ENCODE measurements at regions not wholly inside any gene's neighbourhood (a gene's known extent, or its start where the extent isn't known, plus 50 kb on each side); places are given as distances from the start of the nearest gene placed in this dataset.

GRCh38 chrX:114087543-114087942, 496.3 kb upstream of the HTR2C start:
- TF ChIP-seq EP300 (IDR thresholded peaks at IDR 0.05; ENCODE audit: borderline replicate concordance in 1 of 2, low read depth in 2 of 2, low read length in 2 of 2), result no peak
- TF ChIP-seq ATF3 (IDR thresholded peaks at IDR 0.05; ENCODE audit: insufficient read depth, low read depth, low read length), result no peak
- TF ChIP-seq POLR2A (IDR thresholded peaks at IDR 0.05; ENCODE audit: control extremely low read depth in 1 of 2, low read depth in 2 of 2, low read length in 2 of 2), result no peak
- no peak for TF ChIP-seq E2F6 (IDR thresholded peaks at IDR 0.05)
- TF ChIP-seq CTCF (IDR thresholded peaks at IDR 0.05; ENCODE audit: control extremely low read depth in 1 of 3, insufficient read depth in 1 of 3, low read depth in 1 of 3, low read length in 3 of 3), result no peak
- no peak for TF ChIP-seq SUZ12 (IDR thresholded peaks at IDR 0.05; ENCODE audit: low read length)
- TF ChIP-seq NANOG (IDR thresholded peaks at IDR 0.05; ENCODE audit: insufficient read depth, low read depth, low read length, poor library complexity, severe bottlenecking), result no peak
- no peak for TF ChIP-seq CREB1 (IDR thresholded peaks at IDR 0.05)
- TF ChIP-seq USF2 (IDR thresholded peaks at IDR 0.05; ENCODE audit: low read length), result no peak
